BE2C (cell line): ENCODE measurements at regions not wholly inside any gene's neighbourhood (a gene's known extent, or its start where the extent isn't known, plus 50 kb on each side); places are given as distances from the start of the nearest gene placed in this dataset.

ENCODE experiments used
- DNase-seq: peaks from one replicate; pipeline ENCODE4 v3.0.0-alpha.2; 2020
- H3K27me3 ChIP-seq: fragments of 250-450 bp; sonication (Bioruptor Pico); 2 replicates; pipeline ENCODE4 v1.5.1; 2020; ENCODE audit warnings: mild to moderate bottlenecking
- H3K36me3 ChIP-seq: fragments of 250-450 bp; sonication (Bioruptor Pico); 2 replicates; pipeline ENCODE4 v1.5.1; 2020; ENCODE audit warnings: mild to moderate bottlenecking
- H3K4me1 ChIP-seq: fragments of 250-450 bp; sonication (Bioruptor Pico); 2 replicates; pipeline ENCODE4 v1.5.1; 2020
- H3K4me3 ChIP-seq: 2 replicates; pipeline ENCODE4 v1.5.1; 2011; ENCODE audit warnings: low read depth, low read length
- H3K9me3 ChIP-seq: fragments of 250-450 bp; sonication (Bioruptor Pico); 2 replicates; pipeline ENCODE4 v1.5.1; 2020
- CTCF ChIP-seq: IDR thresholded peaks from 2 replicates; pipeline ENCODE4 v1.5.1; 2012; ENCODE audit warnings: mild to moderate bottlenecking, low read depth, low read length

GRCh38 chr12:76246611-76247010, 101.6 kb downstream of the BBS10 start:
- Histone ChIP-seq H3K4me3 (no peak overlapping the region), H3K4me1 (no peaks in the 10 kb centered on the region), H3K27me3 (peaks cover 14% of the 10 kb centered on the region), H3K36me3 (no peaks in the 10 kb centered on the region), H3K9me3 (no peaks in the 10 kb centered on the region)
- DNase-seq, result no peak
- no peak for TF ChIP-seq CTCF

- Histone ChIP-seq H3K36me3 (no peaks in the 10 kb centered on the region), H3K4me1 (no peaks in the 10 kb centered on the region), H3K9me3 (no peaks in the 10 kb centered on the region), H3K4me3 (no peak overlapping the region), H3K27me3 (peaks cover 14% of the 10 kb centered on the region)
- no peak for DNase-seq
- no peak for TF ChIP-seq CTCF
Measured at GRCh38 chr12:76244300-76244699, 103.9 kb downstream of the BBS10 start.

- Histone ChIP-seq H3K4me1 (no peaks in the 10 kb centered on the region), H3K27me3 (peaks cover 11% of the 10 kb centered on the region), H3K36me3 (no peaks in the 10 kb centered on the region), H3K9me3 (no peaks in the 10 kb centered on the region), H3K4me3 (no peak overlapping the region)
- no peak for DNase-seq
- no peak for TF ChIP-seq CTCF
Measured at GRCh38 chr12:76242813-76243550, 105.2 kb downstream of the BBS10 start.

- TF ChIP-seq CTCF, result no peak
- H3K27me3 ChIP-seq, result peaks cover 5% of the 10 kb centered on the region; the same call in 1 of the 2 replicates
- H3K36me3 ChIP-seq, result no peaks in the 10 kb centered on the region
- H3K4me3 ChIP-seq, result no peak overlapping the region
- no peak for DNase-seq
- no peaks in the 10 kb centered on the region for H3K4me1 ChIP-seq
- H3K9me3 ChIP-seq, result no peaks in the 10 kb centered on the region
Measured at GRCh38 chr12:76241371-76241770, 106.8 kb downstream of the BBS10 start.

GRCh38 chr12:76240281-76240680, 107.9 kb downstream of the BBS10 start:
- Histone ChIP-seq H3K9me3 (no peaks in the 10 kb centered on the region), H3K4me3 (no peak overlapping the region), H3K36me3 (no peaks in the 10 kb centered on the region), H3K27me3 (no peaks in the 10 kb centered on the region), H3K4me1 (no peaks in the 10 kb centered on the region)
- DNase-seq, result no peak
- TF ChIP-seq CTCF, result no peak

GRCh38 chr12:76238688-76239087, 109.5 kb downstream of the BBS10 start:
- DNase-seq, result no peak
- no peaks in the 10 kb centered on the region for H3K27me3 ChIP-seq
- H3K4me1 ChIP-seq, result no peaks in the 10 kb centered on the region
- TF ChIP-seq CTCF, result no peak
- no peak overlapping the region for H3K4me3 ChIP-seq
- no peaks in the 10 kb centered on the region for H3K9me3 ChIP-seq
- no peaks in the 10 kb centered on the region for H3K36me3 ChIP-seq
